ENCODE measurements at regions not wholly inside any gene's neighbourhood (a gene's known extent, or its start where the extent isn't known, plus 50 kb on each side); places are given as distances from the start of the nearest gene placed in this dataset.

DNA sequence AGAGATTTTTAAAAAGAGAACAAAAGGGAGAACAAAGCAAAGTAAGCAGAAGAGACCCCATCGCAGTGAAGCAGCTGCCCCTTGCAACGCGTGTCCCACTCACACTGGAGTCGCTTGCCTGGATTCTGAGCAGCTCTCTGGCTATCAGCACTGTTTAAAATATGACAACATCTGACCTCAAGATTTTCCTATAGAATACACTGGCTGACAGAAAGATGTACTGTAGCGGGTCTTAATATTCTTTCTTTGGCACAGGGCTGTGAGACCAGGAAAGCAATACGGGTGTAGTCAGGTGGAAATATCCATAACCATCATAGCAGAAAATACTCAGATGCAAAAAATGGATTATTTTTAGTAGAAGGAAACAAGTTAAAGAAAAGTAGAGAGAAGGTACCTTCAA is 125.7 kb upstream of the TNS3 start:
- Mint-ChIP-seq H3K27me3 (peaks cover 3% of the 10 kb centered on the region), H3K36me3 (no peaks in the 10 kb centered on the region)

DNA sequence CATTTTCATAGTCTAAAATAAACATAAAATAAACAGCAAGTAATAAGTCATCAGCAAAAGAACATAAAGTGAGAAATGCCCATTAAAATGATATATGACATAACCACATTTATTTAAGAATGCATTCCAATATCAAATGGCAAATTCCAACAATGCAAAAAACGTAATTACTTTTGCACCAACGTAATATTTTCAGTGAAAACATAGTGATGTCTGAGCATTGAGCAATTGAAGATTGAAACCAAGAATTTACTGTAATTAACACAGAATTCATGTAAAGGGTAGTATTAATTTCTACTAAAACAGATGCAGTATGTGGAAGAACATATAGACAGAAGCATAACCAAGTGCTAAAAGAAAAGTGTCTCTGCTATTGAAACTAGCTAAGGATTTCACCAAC is 123.0 kb upstream of the TNS3 start:
- H3K9me3 Mint-ChIP-seq: no peaks in the 10 kb centered on the region
- H3K4me1 Mint-ChIP-seq: peaks cover 8 to 18% (median 13%) of the 10 kb centered on the region in 3 donors
- no peak overlapping the region for H3K27ac Mint-ChIP-seq
- no peak overlapping the region for H3K4me3 Mint-ChIP-seq
- H3K27me3 Mint-ChIP-seq: peaks cover 3% of the 10 kb centered on the region
- no peaks in the 10 kb centered on the region for H3K36me3 Mint-ChIP-seq

More for the DNA sequence above, 125.7 kb upstream of the TNS3 start:
- Mint-ChIP-seq H3K4me3 (no peak overlapping the region), H3K4me1 (peaks cover 8 to 18% (median 13%) of the 10 kb centered on the region in 3 donors), H3K27ac (no peak overlapping the region), H3K9me3 (no peaks in the 10 kb centered on the region)

- Mint-ChIP-seq H3K36me3 (no peaks in the 10 kb centered on the region), H3K9me3 (no peaks in the 10 kb centered on the region), H3K27me3 (peaks cover 3% of the 10 kb centered on the region), H3K4me3 (no peak overlapping the region), H3K27ac (no peak overlapping the region), H3K4me1 (peaks cover 0 to 5% (median 0%) of the 10 kb centered on the region in 3 donors)
Observed at GRCh38 chr7:47702080-47702479, 120.2 kb upstream of the TNS3 start.

DNA sequence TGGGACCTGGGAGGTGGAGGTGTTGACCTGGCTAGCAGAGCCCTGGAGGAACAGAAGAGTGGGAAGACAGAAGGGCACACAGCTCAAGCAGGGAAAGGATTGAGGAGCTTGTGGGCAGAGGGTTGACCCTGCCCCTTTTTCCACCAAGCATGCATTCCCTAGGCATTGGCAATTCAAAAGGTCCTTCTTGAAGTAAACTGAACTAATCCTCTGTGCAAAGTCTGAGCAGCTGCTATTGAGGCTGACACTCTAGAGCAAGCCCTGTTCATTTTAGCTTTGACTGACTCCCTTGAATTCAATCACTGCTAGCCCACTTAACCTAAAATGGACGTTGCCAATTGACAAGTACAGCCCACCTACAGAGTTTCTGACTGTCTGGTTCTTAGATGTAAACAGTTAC is 116.5 kb upstream of the TNS3 start:
- H3K4me1 Mint-ChIP-seq: peaks cover 0 to under 1% (median 0%) of the 10 kb centered on the region in 3 donors
- H3K36me3 Mint-ChIP-seq: no peaks in the 10 kb centered on the region
- H3K27ac Mint-ChIP-seq: no peak overlapping the region
- H3K9me3 Mint-ChIP-seq: peaks cover 0 to 2% (median 0%) of the 10 kb centered on the region in 3 donors
- no peaks in the 10 kb centered on the region for H3K27me3 Mint-ChIP-seq
- H3K4me3 Mint-ChIP-seq: no peak overlapping the region

DNA sequence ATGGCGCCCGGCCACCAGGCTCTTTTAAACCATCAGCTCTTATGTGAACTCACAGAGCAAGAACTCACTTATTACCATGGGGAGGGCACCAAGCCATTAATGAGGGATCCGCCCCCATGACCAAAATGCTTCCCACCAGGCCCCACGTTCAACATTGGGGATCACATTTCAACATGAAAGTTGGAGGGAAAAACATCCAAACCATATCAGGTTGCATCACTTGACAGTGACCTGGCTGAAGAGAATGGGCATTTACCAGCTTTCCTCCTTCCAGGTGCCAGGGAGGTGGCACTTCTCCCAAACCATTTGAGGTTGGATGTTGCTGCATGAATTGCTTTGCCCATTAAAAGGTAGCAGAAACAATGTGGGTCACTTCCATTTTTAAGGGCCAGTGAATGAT is 115.6 kb upstream of the TNS3 start:
- Mint-ChIP-seq H3K4me1 (peaks cover 0 to 6% (median 0%) of the 10 kb centered on the region in 3 donors), H3K27ac (peak overlapping the region in 1 of 3 donors; percentile 63), H3K4me3 (no peak overlapping the region), H3K9me3 (peaks cover 0 to 2% (median 0%) of the 10 kb centered on the region in 3 donors), H3K27me3 (no peaks in the 10 kb centered on the region), H3K36me3 (peaks cover 1% of the 10 kb centered on the region)

DNA sequence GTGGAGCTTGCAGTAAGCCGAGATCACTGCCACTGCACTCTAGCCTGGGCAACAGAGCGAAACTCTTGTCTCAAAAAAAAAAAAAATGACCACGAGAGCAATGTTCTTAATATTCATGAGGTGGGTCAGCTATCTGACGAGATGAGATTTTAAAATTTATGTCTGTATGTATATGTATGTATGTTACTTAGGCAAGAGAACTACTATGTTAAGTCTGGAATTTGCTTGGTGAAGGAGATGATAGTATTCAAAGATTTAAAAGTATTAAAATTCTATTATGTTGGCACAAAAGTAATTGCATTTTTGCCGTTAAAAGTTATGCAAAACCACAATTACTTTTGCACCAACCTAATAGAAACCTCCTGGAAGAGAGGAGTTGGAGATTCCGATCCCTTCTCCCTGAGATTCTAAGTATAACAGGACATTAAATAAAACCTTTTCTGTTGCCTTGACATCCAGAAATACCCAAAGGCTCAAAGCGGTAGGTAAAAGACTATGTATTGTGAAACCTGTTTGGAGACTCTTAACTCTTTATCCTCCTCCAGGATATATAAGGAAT is 114.3 kb upstream of the TNS3 start:
- H3K9me3 Mint-ChIP-seq: peaks cover 0 to 2% (median 0%) of the 10 kb centered on the region in 3 donors
- no peaks in the 10 kb centered on the region for H3K27me3 Mint-ChIP-seq
- H3K4me3 Mint-ChIP-seq: no peak overlapping the region
- H3K4me1 Mint-ChIP-seq: peaks cover 0 to 6% (median 0%) of the 10 kb centered on the region in 3 donors
- peaks cover 1% of the 10 kb centered on the region for H3K36me3 Mint-ChIP-seq
- no peak overlapping the region for H3K27ac Mint-ChIP-seq

- H3K27me3 Mint-ChIP-seq: no peaks in the 10 kb centered on the region
- no peak overlapping the region for H3K27ac Mint-ChIP-seq
- peaks cover 0 to 2% (median 0%) of the 10 kb centered on the region in 3 donors for H3K9me3 Mint-ChIP-seq
- H3K36me3 Mint-ChIP-seq: peaks cover 1% of the 10 kb centered on the region
- peaks cover 0 to 6% (median 4%) of the 10 kb centered on the region in 3 donors for H3K4me1 Mint-ChIP-seq
- peak overlapping the region in 1 of 4 donors; percentile 63 for H3K4me3 Mint-ChIP-seq
Observed at GRCh38 chr7:47693216-47693615, 111.3 kb upstream of the TNS3 start.

- peaks cover 0 to under 1% (median 0%) of the 10 kb centered on the region in 3 donors for H3K9me3 Mint-ChIP-seq
- no peak overlapping the region for H3K27ac Mint-ChIP-seq
- H3K4me1 Mint-ChIP-seq: peaks cover 0 to 6% (median 4%) of the 10 kb centered on the region in 3 donors
- H3K4me3 Mint-ChIP-seq: no peak overlapping the region
- no peaks in the 10 kb centered on the region for H3K27me3 Mint-ChIP-seq
- H3K36me3 Mint-ChIP-seq: peaks cover 1% of the 10 kb centered on the region
Observed at GRCh38 chr7:47691988-47692387, 110.1 kb upstream of the TNS3 start.

DNA sequence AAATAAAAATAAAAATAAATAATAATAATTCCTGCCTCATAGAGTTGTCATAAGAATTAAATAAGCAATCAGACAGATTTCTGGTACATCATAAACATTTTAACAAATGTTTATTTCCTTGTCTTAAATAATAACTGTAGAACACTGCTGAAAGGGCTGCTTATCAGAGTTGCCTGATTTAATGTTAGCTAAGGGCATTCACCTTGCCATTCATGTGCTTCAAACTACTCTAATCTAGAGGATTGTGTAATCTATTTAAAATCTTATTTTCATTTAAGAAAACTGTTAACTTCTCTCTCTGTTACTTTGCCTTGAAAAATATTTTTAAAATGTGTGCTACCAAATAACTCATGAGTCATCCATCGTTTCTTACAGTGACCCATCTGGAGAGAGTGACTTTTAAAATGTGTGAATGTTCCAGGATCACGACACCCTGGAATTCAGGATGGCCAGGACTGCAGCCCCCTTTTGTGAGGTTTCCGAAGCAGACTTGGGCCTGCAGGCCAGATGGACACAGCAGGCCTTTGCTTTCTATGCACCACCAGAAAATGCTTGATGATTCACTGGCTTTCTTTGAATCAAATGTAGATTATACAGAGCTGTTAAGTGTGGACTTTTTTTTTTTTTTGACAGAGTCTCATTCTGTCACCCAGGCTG is 109.1 kb upstream of the TNS3 start:
- Mint-ChIP-seq H3K4me3 (no peak overlapping the region), H3K27me3 (no peaks in the 10 kb centered on the region), H3K27ac (no peak overlapping the region), H3K36me3 (peaks cover 1% of the 10 kb centered on the region), H3K4me1 (peaks cover 0 to 6% (median 4%) of the 10 kb centered on the region in 3 donors), H3K9me3 (no peaks in the 10 kb centered on the region)

DNA sequence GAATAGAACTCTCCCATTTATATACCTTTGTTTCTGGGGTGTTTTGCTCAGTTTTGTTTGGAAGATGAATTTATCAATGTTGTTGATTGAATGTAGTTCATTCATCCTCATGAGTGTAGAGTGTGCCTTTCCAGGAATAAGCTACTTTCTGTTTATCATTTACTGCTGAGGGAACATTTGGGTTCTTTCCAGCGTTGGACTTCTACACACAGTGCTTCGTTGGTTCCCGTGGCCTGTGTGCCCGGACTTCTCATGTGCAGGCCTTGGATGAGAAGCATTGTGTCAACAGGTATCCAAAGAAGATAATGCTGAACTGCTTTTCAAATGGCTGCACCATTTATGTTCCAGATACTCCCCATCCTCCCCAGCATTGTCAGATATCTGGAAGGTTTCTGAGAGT is 107.6 kb upstream of the TNS3 start:
- peaks cover 1% of the 10 kb centered on the region for H3K36me3 Mint-ChIP-seq
- H3K27me3 Mint-ChIP-seq: no peaks in the 10 kb centered on the region
- H3K27ac Mint-ChIP-seq: no peak overlapping the region
- no peak overlapping the region for H3K4me3 Mint-ChIP-seq
- peaks cover 0 to 1% (median 0%) of the 10 kb centered on the region in 3 donors for H3K9me3 Mint-ChIP-seq
- H3K4me1 Mint-ChIP-seq: peaks cover 0 to 9% (median 6%) of the 10 kb centered on the region in 3 donors

- Mint-ChIP-seq H3K36me3 (peaks cover 1% of the 10 kb centered on the region), H3K4me3 (no peak overlapping the region), H3K27ac (no peak overlapping the region), H3K4me1 (peaks cover 0 to 9% (median 6%) of the 10 kb centered on the region in 3 donors), H3K27me3 (no peaks in the 10 kb centered on the region), H3K9me3 (peaks cover 0 to 1% (median 0%) of the 10 kb centered on the region in 3 donors)
Observed at GRCh38 chr7:47688311-47689100, 106.6 kb upstream of the TNS3 start.

- Mint-ChIP-seq H3K4me3 (no peak overlapping the region), H3K36me3 (no peaks in the 10 kb centered on the region), H3K4me1 (peaks cover 3 to 11% (median 8%) of the 10 kb centered on the region in 3 donors), H3K9me3 (peaks cover 0 to 1% (median 0%) of the 10 kb centered on the region in 3 donors), H3K27me3 (no peaks in the 10 kb centered on the region), H3K27ac (no peak overlapping the region)
Observed at GRCh38 chr7:47685712-47686376, 103.9 kb upstream of the TNS3 start.

GRCh38 chr7:47685151-47685550 is 103.2 kb upstream of the TNS3 start:
- H3K4me1 Mint-ChIP-seq: peaks cover 8 to 13% (median 12%) of the 10 kb centered on the region in 3 donors
- H3K27me3 Mint-ChIP-seq: no peaks in the 10 kb centered on the region
- peaks cover 0 to 1% (median 0%) of the 10 kb centered on the region in 3 donors for H3K9me3 Mint-ChIP-seq
- no peak overlapping the region for H3K4me3 Mint-ChIP-seq
- no peak overlapping the region for H3K27ac Mint-ChIP-seq
- no peaks in the 10 kb centered on the region for H3K36me3 Mint-ChIP-seq

DNA sequence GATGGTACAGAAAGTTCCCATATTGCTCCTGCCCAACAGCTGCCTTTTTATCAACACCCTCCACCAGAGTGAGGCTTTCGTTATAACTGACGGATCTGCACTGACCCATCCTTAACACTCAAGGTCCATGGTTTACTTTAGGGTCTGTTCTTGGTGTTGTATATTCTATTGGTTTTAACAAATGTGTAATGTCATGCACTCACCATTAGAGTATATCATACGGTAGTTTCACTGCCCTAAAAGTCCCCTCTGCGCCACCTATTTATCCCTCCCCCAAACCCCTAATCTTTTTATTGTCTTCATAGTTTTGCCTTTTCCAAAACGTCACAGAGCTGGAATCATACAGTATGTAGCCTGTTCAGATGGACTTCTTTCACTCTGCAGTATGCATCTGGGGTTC is 102.8 kb upstream of the TNS3 start:
- no peak overlapping the region for H3K4me3 Mint-ChIP-seq
- no peak overlapping the region for H3K27ac Mint-ChIP-seq
- H3K27me3 Mint-ChIP-seq: no peaks in the 10 kb centered on the region
- H3K4me1 Mint-ChIP-seq: peaks cover 9 to 13% (median 12%) of the 10 kb centered on the region in 3 donors
- peaks cover 0 to 1% (median 0%) of the 10 kb centered on the region in 3 donors for H3K9me3 Mint-ChIP-seq
- H3K36me3 Mint-ChIP-seq: no peaks in the 10 kb centered on the region

GRCh38 chr7:47683485-47683898 is 101.6 kb upstream of the TNS3 start:
- H3K4me1 Mint-ChIP-seq: peaks cover 10 to 12% (median 11%) of the 10 kb centered on the region in 3 donors
- H3K4me3 Mint-ChIP-seq: no peak overlapping the region
- H3K27ac Mint-ChIP-seq: peak overlapping the region in 1 of 3 donors; percentile 82
- no peaks in the 10 kb centered on the region for H3K27me3 Mint-ChIP-seq
- H3K36me3 Mint-ChIP-seq: peaks cover 1% of the 10 kb centered on the region
- H3K9me3 Mint-ChIP-seq: peaks cover 0 to 1% (median 0%) of the 10 kb centered on the region in 3 donors

Measured in IgD-negative memory B cell (primary cell).